Activated CD4-positive, alpha-beta T cell treated with anti-CD3 and anti-CD28 coated beads for 36 hours (primary cell): ENCODE measurements at regions not wholly inside any gene's neighbourhood (a gene's known extent, or its start where the extent isn't known, plus 50 kb on each side); places are given as distances from the start of the nearest gene placed in this dataset.
A peak's percentile ranks its signal among the peaks of the same experiment; 100 is the strongest.

Source experiments
- ATAC-seq: fragments of 200-7000 bp; cut with Tn5 transposase; one replicate; pipeline ENCODE4 v1.10.0; 2021; ENCODE audit warnings: mild to moderate bottlenecking, moderate library complexity
- CTCF ChIA-PET: fragments of 350-600 bp; sonication (Branson Sonifier 250); formaldehyde crosslinking; loops from one replicate; lab custom pipeline; 2021; ENCODE audit warnings: antibody characterized with exemption; lab: Charles Lee
- POLR2A ChIA-PET: fragments of 350-600 bp; sonication (Branson Sonifier 250); formaldehyde crosslinking; loops from one replicate; lab custom pipeline; 2021; ENCODE audit warnings: antibody characterized with exemption, inconsistent platforms; lab: Charles Lee
- DNase-seq: peaks from one replicate; pipeline ENCODE4 v3.0.0-alpha.2; 2020
- H3K27ac Mint-ChIP-seq: one replicate; pipeline ENCODE4 v1.8.0; 2021; ENCODE audit warnings: mixed read lengths
- H3K27me3 Mint-ChIP-seq: one replicate; pipeline ENCODE4 v1.8.0; 2021; ENCODE audit warnings: mixed read lengths
- H3K36me3 Mint-ChIP-seq: one replicate; pipeline ENCODE4 v1.8.0; 2021; ENCODE audit warnings: low read depth, mixed read lengths
- H3K4me1 Mint-ChIP-seq: one replicate; pipeline ENCODE4 v1.8.0; 2021; ENCODE audit warnings: mixed read lengths
- H3K4me3 Mint-ChIP-seq: one replicate; pipeline ENCODE4 v1.8.0; 2021; ENCODE audit warnings: mild to moderate bottlenecking, moderate library complexity, mixed read lengths
- H3K9me3 Mint-ChIP-seq: one replicate; pipeline ENCODE4 v1.8.0; 2021; ENCODE audit warnings: low read depth, mixed read lengths
- intact Hi-C, 2 experiments: fragments of 100-400 bp; cut with DNase I in 1 of 2; cut with micrococcal nuclease in 1 of 2; formaldehyde crosslinking; loops; one replicate each; pipeline versions ENCODE4 v1.14.2 to v1.15.1; 2022 to 2024; cut with DNase I, micrococcal nuclease

GRCh38 chr12:91496337-91496736, 313.7 kb upstream of the DCN start:
- Mint-ChIP-seq H3K27ac (no peak overlapping the region), H3K4me3 (no peak overlapping the region), H3K9me3 (no peaks in the 10 kb centered on the region), H3K27me3 (no peaks in the 10 kb centered on the region), H3K36me3 (no peaks in the 10 kb centered on the region), H3K4me1 (peaks cover 3% of the 10 kb centered on the region)
- intact Hi-C loops = no loop called here
- ATAC-seq = no peak
- DNase-seq = no peak
- POLR2A ChIA-PET = no interaction called here
- CTCF ChIA-PET = interaction anchor here (0.6 to 1.5 kb wide), 2 partner anchors 14 to 50 kb away, joined by 3 read pairs; no protein-coding TSS in a partner anchor

GRCh38 chr12:91493308-91493707, 310.7 kb upstream of the DCN start:
- no peak overlapping the region for H3K4me3 Mint-ChIP-seq
- peaks cover 3% of the 10 kb centered on the region for H3K4me1 Mint-ChIP-seq
- no peak overlapping the region for H3K27ac Mint-ChIP-seq
- intact Hi-C loops = no loop called here
- H3K27me3 Mint-ChIP-seq = peaks cover 1% of the 10 kb centered on the region
- ChIA-PET CTCF (no interaction called here), POLR2A (no interaction called here)
- no peaks in the 10 kb centered on the region for H3K36me3 Mint-ChIP-seq
- no peaks in the 10 kb centered on the region for H3K9me3 Mint-ChIP-seq
- DNase-seq (no peak), ATAC-seq (no peak)

- Mint-ChIP-seq H3K36me3 (no peaks in the 10 kb centered on the region), H3K27me3 (peaks cover 1% of the 10 kb centered on the region), H3K4me1 (peaks cover 3% of the 10 kb centered on the region), H3K9me3 (no peaks in the 10 kb centered on the region), H3K4me3 (no peak overlapping the region), H3K27ac (peak overlapping the region; percentile 27)
- ChIA-PET POLR2A (no interaction called here), CTCF (no interaction called here)
- intact Hi-C loops = no loop called here
- no peak for DNase-seq
- no peak for ATAC-seq
Measured at GRCh38 chr12:91492648-91493047, 310.0 kb upstream of the DCN start.

- CTCF ChIA-PET = no interaction called here
- ATAC-seq = no peak
- intact Hi-C loops = no loop called here
- Mint-ChIP-seq H3K27ac (no peak overlapping the region), H3K9me3 (no peaks in the 10 kb centered on the region), H3K4me1 (peaks cover 3% of the 10 kb centered on the region), H3K4me3 (no peak overlapping the region), H3K27me3 (peaks cover 3% of the 10 kb centered on the region), H3K36me3 (no peaks in the 10 kb centered on the region)
- POLR2A ChIA-PET = no interaction called here
- DNase-seq = no peak
Measured at GRCh38 chr12:91490667-91491311, 308.2 kb upstream of the DCN start.

GRCh38 chr12:91483471-91483985, 300.9 kb upstream of the DCN start:
- CTCF ChIA-PET = no interaction called here
- Mint-ChIP-seq H3K9me3 (no peaks in the 10 kb centered on the region), H3K27ac (no peak overlapping the region), H3K36me3 (no peaks in the 10 kb centered on the region), H3K27me3 (peaks cover 2% of the 10 kb centered on the region), H3K4me1 (no peaks in the 10 kb centered on the region), H3K4me3 (no peak overlapping the region)
- POLR2A ChIA-PET = no interaction called here
- no peak for ATAC-seq
- DNase-seq = no peak
- intact Hi-C loops = no loop called here

GRCh38 chr12:91482231-91482630, 299.6 kb upstream of the DCN start:
- intact Hi-C loops = no loop called here
- ChIA-PET POLR2A (no interaction called here), CTCF (interaction anchor here (1.1 to 1.2 kb wide), 2 partner anchors 14 to 100 kb away, joined by 3 to 4 read pairs; no protein-coding TSS in a partner anchor)
- Mint-ChIP-seq H3K4me1 (no peaks in the 10 kb centered on the region), H3K36me3 (no peaks in the 10 kb centered on the region), H3K4me3 (no peak overlapping the region), H3K27me3 (peaks cover 2% of the 10 kb centered on the region), H3K27ac (no peak overlapping the region), H3K9me3 (no peaks in the 10 kb centered on the region)
- no peak for DNase-seq
- ATAC-seq = no peak

GRCh38 chr12:91478500-91478899, 295.9 kb upstream of the DCN start:
- Mint-ChIP-seq H3K27ac (no peak overlapping the region), H3K27me3 (peaks cover 3% of the 10 kb centered on the region), H3K36me3 (no peaks in the 10 kb centered on the region), H3K9me3 (no peaks in the 10 kb centered on the region), H3K4me3 (no peak overlapping the region), H3K4me1 (no peaks in the 10 kb centered on the region)
- ChIA-PET POLR2A (no interaction called here), CTCF (no interaction called here)
- DNase-seq (no peak), ATAC-seq (no peak)
- intact Hi-C loops = no loop called here

GRCh38 chr12:91467686-91468085, 285.1 kb upstream of the DCN start:
- ChIA-PET CTCF (no interaction called here), POLR2A (no interaction called here)
- no peak overlapping the region for H3K27ac Mint-ChIP-seq
- H3K27me3 Mint-ChIP-seq = no peaks in the 10 kb centered on the region
- no peaks in the 10 kb centered on the region for H3K9me3 Mint-ChIP-seq
- no peaks in the 10 kb centered on the region for H3K4me1 Mint-ChIP-seq
- intact Hi-C loops = no loop called here
- H3K36me3 Mint-ChIP-seq = no peaks in the 10 kb centered on the region
- DNase-seq (no peak), ATAC-seq (no peak)
- no peak overlapping the region for H3K4me3 Mint-ChIP-seq

GRCh38 chr12:91461061-91461460, 278.4 kb upstream of the DCN start:
- H3K4me1 Mint-ChIP-seq = no peaks in the 10 kb centered on the region
- no peak overlapping the region for H3K4me3 Mint-ChIP-seq
- no peaks in the 10 kb centered on the region for H3K36me3 Mint-ChIP-seq
- H3K9me3 Mint-ChIP-seq = no peaks in the 10 kb centered on the region
- intact Hi-C loops = no loop called here
- ChIA-PET POLR2A (no interaction called here), CTCF (no interaction called here)
- ATAC-seq (no peak), DNase-seq (no peak)
- no peak overlapping the region for H3K27ac Mint-ChIP-seq
- peaks cover 11% of the 10 kb centered on the region for H3K27me3 Mint-ChIP-seq

GRCh38 chr12:91460469-91460868, 277.9 kb upstream of the DCN start:
- DNase-seq = no peak
- no peaks in the 10 kb centered on the region for H3K4me1 Mint-ChIP-seq
- no peak overlapping the region for H3K4me3 Mint-ChIP-seq
- ATAC-seq = no peak
- H3K27ac Mint-ChIP-seq = no peak overlapping the region
- intact Hi-C loops = no loop called here
- no peaks in the 10 kb centered on the region for H3K9me3 Mint-ChIP-seq
- H3K27me3 Mint-ChIP-seq = peaks cover 13% of the 10 kb centered on the region
- no peaks in the 10 kb centered on the region for H3K36me3 Mint-ChIP-seq
- ChIA-PET CTCF (interaction anchor here (0.7 kb wide), 1 partner anchor 210 kb away, joined by 3 read pairs; no protein-coding TSS in a partner anchor), POLR2A (no interaction called here)

GRCh38 chr12:91455321-91455720, 272.7 kb upstream of the DCN start:
- intact Hi-C loops = no loop called here
- H3K4me1 Mint-ChIP-seq = no peaks in the 10 kb centered on the region
- H3K9me3 Mint-ChIP-seq = peaks cover 7% of the 10 kb centered on the region
- DNase-seq = no peak
- no peaks in the 10 kb centered on the region for H3K36me3 Mint-ChIP-seq
- CTCF ChIA-PET = interaction anchor here (0.6 to 1.4 kb wide), 3 partner anchors 9 to 127 kb away, joined by 3 read pairs; no protein-coding TSS in a partner anchor
- no peak overlapping the region for H3K27ac Mint-ChIP-seq
- no peak overlapping the region for H3K4me3 Mint-ChIP-seq
- ATAC-seq = no peak
- POLR2A ChIA-PET = no interaction called here
- peaks cover 13% of the 10 kb centered on the region for H3K27me3 Mint-ChIP-seq

GRCh38 chr12:91454179-91454578, 271.6 kb upstream of the DCN start:
- peaks cover 7% of the 10 kb centered on the region for H3K9me3 Mint-ChIP-seq
- CTCF ChIA-PET = no interaction called here
- no peak overlapping the region for H3K4me3 Mint-ChIP-seq
- DNase-seq (no peak), ATAC-seq (no peak)
- H3K4me1 Mint-ChIP-seq = no peaks in the 10 kb centered on the region
- H3K27ac Mint-ChIP-seq = no peak overlapping the region
- POLR2A ChIA-PET = interaction anchor here (0.7 kb wide), 1 partner anchor 12 kb away, joined by 3 read pairs; no protein-coding TSS in a partner anchor
- peaks cover 13% of the 10 kb centered on the region for H3K27me3 Mint-ChIP-seq
- no peaks in the 10 kb centered on the region for H3K36me3 Mint-ChIP-seq
- intact Hi-C loops = no loop called here
